EL (cell line): ENCODE measurements at regions not wholly inside any gene's neighbourhood (a gene's known extent, or its start where the extent isn't known, plus 50 kb on each side); places are given as distances from the start of the nearest gene placed in this dataset.
A peak's percentile ranks its signal among the peaks of the same experiment; 100 is the strongest.
"Not testable (repeated sequence)": the region's sequence is repeated elsewhere in the genome, so short reads cannot be mapped to it uniquely, and the experiment has no call there.

Experiments
- DNase-seq: peaks from one replicate; pipeline ENCODE4 v3.0.0-alpha.2; 2016

DNA sequence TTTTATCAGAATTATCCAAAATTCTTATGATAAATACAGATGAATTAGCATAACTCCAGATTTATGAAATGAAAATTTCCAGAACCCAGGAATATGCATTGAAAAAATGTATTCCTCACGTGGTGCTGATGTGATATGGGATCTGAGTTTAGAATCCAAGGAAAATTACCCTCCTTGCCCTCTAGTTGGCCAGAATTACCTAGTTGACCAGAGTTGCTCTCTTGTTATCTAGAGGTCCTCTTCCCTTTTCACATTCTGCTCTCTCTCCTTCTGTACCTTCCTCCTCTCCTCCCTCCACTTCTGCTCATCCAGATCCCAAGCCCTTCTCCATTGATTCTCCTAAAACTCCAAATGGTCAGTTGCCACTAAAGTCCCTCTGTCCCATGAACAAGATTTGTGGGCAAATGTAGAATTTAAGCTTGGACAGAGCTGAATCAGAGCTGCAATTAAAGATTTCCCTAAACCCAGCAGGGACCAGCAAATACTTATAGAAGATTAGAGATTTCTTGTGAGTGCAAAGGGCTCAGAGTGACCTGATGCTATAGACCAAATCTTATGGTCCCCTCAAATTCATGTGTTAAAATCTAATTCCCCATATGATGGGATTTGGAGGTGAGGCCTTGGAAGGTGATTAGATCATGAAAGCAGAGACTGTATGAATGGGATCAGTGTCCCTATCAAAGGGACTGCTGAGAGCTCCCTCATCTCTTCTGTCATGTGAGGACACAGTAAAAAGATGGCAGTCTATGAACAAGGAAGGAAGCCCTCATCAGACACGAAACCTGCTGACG is 103.2 kb upstream of the IGLL5 start:
- DNase-seq = no peak

DNA sequence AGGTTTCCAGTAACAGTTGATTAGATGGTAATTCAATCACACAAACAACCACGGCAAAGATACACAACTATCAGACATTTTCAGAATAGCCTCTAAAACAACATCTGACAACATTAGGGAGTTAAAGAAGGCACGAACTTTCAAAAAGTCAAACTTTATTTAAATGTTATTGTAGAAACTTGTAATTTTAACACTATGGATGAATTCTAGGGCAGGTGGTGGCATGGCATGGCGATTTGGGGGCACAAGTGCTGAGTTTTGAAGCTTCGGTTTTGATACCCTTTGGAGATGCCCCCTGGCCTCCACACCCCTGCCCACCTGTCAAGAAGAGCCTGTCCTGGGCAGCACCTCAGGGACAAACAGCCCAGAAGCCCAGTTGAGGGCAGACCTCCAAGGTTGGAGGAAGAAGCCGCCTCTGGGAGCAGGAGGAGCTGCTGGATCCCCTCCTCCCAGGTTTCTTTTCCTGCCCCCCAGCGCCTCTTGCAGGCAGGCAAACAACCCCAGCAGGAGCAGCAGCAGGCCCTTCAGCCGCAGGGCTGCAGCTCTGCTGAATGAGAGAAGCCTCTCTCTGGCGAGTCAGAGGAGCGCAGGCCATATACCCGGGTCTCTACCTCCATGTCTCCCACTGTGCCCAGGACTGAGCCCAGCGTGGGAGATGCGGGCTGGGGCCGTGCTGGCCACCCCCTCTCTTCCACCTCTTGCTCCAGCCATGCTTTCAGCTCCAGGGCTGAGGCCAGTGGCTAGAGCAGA is 102.1 kb upstream of the IGLL5 start:
- DNase-seq = no peak

DNA sequence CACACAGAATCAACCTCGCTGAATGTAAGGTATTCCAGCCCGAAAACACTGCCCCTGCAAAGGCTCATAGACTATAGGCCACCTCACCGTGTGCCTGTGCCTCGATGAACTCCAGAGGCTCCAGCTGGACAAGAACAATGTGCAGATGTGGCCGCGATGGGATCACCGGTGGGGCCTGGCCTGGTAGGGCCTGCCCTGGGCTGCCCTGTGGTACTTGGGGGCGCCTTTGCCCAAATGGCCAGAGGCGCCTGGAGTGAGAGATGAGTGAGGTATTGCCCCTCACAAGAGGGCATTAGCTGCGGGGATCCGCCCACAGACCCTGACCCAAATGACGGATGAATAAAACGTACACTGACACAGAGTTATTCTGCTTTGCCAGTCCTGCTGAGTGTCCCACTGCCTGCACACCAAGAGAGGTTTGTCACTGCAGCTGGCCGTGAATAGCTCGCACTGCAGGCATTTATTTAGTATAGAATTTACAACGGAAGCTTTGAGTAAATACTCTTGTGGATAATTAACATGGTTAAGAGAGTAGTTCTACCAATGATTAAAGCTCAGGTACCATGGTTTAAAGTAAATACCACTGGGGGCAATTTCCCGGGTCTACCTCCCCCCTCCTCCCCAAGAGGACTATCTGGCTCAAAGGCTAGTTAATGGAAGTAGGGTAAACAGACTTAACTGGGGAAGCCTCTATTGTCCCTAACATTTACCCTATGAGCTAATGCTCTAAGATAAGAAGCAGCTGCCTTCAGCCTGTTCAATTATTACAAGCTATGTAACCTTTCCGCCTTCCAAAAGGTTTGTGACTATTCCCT is 101.1 kb upstream of the IGLL5 start:
- no peak for DNase-seq

DNA sequence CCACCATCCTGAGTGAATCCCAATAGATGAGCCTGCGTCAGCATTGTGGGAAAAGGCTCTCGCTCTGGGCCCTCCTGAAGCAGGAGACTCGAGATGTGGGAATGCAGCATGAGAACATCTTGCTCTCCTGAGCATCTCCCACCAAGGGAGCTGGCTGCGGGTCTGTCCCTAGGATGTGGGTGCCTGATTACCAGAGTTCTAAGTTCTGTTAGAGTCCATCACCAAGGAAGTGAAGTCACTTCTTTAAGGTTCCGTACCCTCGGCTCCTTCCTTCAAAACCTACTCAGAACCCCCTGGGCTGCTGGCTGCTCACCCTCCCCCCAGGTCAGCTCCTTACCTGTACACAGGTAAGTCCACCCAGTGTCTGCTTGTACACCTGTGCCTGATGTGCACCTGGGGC is 100.5 kb upstream of the IGLL5 start:
- DNase-seq = no peak

DNA sequence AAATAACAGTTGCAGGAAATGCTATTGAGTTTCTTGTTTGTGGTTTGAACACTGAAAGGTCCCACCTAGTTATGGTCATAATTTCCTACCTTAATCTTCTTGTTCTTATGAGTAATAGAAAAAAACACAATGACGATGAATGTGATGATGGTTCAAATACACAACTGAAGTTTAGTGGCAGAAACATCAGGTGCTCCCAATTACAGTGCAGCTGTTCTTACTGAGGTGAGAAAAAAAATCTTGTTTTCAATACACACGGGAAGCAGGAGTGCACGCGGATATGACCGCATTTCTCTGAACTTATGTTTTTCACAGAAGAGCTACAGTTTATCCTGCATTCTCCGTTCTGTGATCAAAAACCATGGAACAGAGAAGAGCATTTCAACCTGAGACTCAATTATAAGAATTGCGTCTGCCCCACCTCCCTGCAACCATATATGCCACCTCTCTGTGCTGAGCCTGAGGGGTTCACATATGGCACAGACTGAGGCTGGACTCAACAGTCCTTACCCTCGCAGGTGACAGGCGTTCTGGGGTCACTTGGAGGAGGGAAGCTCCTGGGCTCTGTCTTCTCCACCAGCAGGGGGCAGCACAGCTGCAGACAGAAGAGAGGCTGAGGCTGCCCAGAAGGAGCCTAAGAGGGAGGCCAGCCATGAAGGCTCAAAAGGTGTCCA is 99.7 kb upstream of the IGLL5 start:
- DNase-seq = peak; percentile 33

DNA sequence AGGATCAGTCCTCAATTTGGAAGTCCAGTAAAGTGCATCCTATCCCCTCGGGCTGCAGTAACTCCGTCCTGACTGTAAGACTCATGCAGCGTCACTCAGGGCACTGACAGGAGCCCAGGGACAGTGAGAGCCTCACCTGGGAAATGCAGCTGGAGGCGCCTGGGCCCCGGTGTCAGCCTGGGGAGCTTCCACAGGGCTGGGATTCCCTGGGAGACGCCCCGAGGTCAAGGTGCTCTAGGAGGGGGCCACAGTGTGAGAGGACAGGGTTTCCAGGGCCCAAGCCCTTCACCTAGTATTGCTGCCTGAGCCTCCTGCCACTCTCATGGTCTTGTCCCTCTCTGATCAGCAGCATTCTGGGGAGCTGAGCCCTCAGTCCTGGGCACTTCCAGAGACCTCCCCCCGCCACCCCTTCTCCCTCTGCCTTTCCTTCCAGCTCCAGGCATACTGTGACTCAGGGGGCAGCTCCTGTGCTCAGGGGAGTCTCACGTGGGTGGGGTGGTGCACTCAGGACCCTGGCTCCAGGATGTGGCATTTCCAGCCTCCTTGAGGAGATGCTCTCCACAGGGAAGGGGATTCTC is 99.1 kb upstream of the IGLL5 start:
- no peak for DNase-seq

DNA sequence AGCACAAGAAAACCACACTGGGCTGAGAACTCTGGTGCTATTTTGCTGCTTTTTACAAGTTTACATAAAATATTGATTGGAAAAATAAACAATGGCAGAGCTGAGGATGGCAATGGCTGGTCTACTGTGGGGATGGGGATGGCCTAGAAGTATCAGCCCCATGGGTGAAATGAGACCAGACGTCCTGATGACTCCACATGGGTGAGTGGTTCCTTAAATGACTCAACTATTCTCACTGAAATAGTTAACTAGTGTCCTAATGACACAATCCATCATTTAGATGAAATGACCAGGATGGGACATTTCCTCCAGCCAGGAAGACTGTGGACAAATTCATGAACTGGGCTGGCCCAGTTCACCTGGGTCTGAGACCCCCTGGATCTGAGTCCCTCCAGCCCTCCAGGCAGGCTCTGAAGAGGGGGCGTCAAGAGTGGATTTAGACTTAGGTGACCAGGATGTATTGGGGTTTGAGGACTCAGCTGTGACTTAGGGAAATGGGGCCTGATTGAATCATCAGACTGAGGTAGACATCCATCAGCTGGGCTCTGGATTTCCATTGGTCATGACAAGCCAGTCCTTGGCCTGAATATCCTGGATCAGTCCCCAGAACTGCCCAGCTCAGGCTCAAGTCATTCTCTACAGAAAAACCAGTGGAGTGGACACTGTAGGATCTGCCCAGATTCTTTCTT is 98.2 kb upstream of the IGLL5 start:
- no peak for DNase-seq

DNA sequence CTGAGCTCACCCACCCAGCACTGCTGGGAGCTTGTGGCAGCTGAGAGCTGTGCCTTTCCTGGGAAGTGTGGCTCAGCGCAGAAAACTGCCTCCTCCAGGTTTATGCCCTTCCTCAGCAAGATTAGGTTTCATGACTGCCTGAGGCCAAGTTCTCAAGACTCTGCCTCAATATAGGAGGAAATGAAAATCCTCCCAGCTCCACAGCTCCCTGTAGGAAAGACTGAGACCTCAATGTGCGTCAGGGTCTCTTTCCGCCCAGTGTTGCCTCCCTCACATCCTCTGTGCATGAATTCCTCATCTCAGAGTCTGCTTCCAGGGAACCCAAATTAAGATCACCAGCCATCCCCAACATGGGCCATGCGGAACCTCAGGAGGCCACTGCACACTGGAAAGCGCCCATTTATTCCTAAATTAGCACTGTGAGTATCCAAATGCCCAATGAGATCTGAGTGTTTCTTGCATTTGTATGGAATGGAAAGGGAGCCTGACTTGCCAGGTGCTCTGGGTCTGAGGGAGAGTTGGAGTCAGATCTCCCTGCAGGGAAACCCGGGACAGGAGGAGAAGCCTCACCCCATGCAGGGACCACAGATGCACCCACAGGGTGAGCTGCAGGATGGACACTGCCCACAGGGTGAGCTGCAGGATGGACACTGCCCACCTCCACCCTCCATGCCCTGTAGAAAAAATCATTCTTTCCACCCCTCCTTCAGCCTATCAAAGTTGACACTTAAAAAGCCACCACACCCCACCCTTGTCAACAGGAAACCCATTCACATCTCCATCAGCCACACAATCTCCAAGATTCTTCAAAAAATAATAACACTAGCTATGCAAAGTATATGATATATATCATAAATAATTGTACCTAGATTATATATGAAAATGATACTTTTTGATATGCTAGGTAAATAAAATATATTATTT is 97.4 kb upstream of the IGLL5 start:
- DNase-seq = no peak

DNA sequence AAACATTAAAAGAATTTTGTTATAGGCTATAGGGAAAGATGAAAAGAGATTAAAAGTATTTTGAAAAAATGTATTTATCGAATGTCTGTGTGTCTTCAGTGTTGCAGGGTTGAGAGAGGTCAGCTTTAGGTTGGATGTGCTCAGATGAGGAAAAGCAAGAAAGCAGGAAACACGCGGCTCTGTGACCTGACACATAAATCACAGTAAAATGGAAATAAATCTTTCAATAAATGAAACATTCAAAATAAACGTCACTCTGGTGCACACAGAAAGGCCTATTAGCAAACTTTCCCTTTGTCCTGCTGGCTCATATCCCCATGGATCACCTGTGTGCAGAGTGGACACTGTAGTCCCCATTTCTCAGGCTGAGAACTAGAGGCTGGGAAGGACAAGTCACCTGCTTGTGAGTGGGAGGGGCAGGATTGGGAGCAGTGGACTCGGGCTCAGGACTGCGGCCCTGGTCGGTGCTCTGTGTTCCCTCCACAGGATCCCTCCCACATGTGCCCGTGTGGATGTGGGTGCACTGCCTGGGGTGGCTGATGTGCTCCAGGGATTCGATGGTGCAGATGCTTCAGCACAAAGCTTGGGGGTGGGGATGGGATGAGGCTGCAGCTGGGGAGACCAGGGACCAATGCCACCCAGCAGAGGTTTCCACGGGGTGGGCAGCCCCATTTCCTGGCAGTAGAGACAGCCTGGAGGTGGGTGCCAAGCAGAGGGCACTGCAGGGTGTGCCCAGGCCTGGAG is 96.0 kb upstream of the IGLL5 start:
- no peak for DNase-seq

DNA sequence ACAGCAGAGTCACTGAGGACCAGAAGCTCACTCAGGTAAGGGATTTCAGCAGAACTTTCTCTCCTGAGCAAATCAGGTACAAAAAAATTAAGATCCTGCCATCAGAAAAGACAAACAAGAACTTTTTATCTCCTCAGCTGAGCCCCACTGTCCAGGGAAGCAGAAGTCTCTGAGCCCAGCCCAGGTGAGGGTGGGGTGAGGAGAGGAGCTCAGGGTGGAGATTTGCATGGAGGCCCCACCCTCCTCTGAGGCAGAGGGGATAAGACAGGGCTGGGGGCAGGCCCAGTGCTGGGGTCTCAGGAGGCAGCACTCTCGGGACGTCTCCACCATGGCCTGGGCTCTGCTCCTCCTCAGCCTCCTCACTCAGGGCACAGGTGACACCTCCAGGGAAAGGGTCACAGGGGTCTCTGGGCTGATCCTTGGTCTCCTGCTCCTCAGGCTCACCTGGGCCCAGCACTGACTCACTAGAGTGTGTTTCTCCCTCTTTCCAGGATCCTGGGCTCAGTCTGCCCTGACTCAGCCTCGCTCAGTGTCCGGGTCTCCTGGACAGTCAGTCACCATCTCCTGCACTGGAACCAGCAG is 95.3 kb upstream of the IGLL5 start:
- DNase-seq = not testable (repeated sequence)

DNA sequence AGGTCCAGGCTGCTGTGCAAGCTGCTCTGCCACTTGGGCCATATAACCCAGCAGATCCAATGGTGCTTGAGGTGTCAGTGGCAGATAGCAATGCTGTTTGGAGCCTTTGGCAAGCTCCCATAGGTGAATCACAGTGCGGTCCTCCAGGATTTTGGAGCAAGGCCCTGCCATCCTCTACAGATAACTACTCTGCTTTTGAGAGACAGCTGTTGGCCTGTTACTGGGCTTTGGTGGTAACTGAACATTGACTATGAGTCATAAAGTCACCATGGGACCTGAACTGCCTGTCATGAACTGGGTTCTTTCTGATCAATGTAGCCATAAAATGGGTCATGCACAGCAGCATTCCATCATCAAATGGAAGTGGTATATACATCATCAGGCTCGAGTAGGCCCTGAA is 92.0 kb upstream of the IGLL5 start:
- DNase-seq = not testable (repeated sequence)

DNA sequence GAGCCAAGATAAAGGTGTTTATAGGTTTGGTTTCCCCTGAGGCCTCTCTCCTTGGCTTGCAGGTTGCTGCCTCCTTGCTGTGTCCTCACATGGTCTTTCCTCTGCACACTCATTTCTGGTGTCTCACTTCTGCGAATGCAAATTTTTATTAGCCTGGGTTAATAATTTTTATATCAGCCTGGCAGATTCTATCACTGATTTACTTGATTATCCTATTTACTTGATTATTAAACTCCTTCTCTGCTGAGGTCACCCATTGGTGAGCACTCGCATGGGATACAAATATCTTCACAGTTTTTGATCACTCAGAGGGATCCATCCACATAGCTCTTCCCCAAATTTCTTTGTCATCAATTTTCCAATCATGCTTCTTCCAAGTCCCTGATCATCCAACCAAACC is 90.9 kb upstream of the IGLL5 start:
- no peak for DNase-seq

DNA sequence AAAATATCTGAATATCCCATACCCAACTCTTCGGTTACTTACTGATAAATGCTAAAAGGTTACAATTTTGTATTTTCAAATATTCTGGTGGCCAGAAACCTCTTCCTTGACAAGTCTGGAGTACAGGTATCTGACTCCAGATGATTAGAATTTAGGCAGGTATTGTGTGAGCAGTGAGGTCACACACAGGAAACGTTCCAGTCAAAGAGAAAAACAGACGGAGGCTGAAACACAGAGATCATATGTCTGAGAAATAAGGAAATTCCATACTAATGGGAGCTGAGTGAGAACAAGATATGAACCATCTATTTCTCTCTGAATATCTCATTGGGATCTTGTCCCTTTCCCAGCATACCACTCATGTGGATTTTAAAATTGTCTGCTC is 89.4 kb upstream of the IGLL5 start:
- no peak for DNase-seq

DNA sequence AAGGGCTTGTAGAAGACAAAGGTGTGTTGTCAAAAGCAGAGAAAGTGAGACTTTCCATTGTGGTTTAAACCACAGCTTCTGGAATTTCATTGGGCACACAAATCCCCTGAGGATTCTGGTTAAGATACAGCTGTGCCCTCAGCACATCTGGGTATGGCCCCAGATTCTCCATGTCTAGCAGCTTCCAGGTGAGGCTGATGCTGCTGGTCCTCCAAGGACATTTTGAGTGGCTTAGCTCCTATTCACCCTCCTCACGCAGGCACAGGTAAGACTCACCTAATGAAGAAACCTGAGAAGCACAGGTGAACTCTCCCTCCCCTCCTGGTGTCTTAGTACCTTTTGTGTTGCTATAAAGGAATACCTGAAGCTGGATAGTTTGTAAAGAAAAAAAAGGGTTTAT is 88.9 kb upstream of the IGLL5 start:
- DNase-seq = no peak

DNA sequence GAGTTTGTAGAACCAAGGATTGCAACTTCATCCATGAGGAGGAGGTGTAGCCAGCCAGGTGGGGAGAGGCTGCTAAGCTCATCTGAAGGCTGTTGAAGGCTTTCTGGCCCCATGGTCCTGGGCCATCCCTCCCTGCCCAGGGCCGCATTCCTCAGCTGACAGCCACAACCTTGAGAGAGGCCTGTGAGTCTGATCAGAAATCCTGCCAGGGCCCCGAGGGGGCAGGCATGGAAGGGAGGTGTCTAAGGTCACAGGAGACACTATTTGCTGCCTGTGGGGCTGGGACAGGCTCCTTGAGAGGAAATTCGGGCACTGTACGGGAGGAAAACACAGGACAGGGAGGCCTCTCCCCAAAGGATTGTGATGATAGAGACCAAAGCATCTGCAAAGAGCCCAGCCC is 88.1 kb upstream of the IGLL5 start:
- DNase-seq = no peak

DNA sequence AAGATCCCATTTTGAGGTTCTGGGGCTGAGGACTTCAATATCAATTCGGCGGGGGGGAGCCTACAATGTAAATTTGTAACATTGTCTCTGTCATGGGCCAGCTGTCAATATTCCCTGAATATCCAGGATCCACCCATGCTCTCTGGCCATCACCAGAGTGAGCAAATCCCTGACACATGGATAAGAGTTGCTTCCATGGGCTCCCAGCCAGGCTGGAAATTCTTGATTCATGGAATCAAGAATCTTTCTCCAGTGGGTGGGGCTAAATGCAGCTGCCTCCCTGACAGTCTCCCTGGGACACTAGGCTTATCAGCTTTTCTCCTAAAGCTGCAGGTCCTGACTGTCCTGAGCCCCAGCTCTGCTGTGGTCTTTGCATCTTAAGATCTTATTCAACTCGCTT is 86.9 kb upstream of the IGLL5 start:
- no peak for DNase-seq

DNA sequence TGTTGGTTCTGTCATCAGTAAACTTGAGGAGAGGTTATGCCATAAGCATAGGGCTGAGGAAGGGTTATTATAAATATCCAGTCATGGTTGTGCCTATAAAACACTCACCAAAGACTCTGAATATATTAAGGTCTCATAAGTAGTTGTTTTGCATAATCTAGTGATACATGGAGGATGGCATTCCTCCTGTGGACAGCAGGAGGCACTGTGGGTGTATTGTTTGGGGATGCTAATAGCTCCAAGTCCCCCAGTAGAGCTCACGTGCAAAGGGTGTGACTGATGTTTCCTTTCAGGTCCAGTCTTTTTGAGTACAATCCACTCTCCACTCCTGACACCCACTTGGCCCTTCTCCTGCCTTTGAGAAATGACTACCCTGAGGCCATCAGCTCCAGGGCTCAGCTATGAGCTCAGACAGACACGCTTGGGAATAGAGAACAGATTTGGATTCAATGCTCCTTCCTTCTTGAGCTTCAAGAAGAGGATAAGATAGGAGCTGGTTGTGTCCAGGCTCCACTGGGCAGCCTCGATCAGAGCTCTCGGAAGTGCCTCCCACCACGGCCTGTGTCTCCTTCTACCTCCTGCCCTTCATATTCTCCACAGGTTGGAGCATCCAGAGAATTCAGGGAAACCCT is 85.2 kb upstream of the IGLL5 start:
- no peak for DNase-seq

DNA sequence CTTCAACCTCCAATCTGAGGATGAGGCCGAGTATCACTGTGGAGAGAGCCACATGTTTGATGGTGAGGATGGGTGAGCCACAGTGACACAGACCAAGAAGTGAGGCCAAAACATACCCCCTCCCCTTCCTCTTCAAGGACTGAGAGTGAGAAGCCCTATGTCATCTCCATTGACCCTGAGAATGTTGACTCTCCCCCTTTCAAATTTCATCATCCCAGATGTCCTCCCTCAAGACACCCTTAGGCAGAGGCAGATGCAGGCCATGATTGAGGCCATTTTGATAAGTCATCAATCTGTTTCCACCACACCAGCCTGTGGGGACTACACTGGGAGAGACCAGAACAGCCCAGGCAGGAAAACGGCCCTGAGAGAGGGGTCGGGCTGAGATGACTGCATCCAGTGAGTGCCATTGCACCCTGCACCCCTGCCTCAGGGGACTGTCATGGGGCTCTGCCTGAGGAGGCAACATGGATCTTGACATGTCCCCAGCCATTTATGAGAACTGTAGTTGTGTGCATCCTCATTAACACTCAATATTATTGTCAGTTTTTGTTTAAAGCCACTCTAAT is 84.2 kb upstream of the IGLL5 start:
- no peak for DNase-seq

DNA sequence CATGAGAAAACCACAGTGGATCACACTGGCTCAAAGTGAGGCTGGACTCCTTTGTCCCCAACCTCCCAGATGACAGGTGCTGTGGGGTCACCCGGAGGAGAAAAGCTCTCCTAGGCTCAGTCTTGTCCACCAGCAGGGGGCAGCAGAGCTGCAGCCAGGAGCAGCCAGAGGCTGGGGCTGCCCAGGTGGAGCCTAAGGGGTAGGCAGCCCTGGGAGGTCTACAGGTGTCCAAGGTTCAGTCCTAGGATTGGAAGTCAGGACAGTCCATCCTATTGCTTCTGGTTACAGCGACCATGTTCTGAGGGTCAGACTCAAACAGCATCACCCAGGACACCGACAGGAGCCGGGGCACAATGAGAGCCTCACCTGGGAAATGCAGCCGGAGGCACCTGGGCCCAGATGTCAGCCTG is 77.6 kb upstream of the IGLL5 start:
- DNase-seq = peak; percentile 12
